Nucleus accumbens (tissue), 56 donors: ENCODE measurements at regions not wholly inside any gene's neighbourhood (a gene's known extent, or its start where the extent isn't known, plus 50 kb on each side); places are given as distances from the start of the nearest gene placed in this dataset.
A peak's percentile ranks its signal among the peaks of the same experiment; 100 is the strongest.
"Not testable (repeated sequence)": the region's sequence is repeated elsewhere in the genome, so short reads cannot be mapped to it uniquely, and the experiment has no call there.

ENCODE experiments used
- DNase-seq, 56 donors: peaks; one replicate each; lab custom pipeline; 2025; lab: John Stamatoyannopoulos, UW

GRCh38 chr9:106149956-106150355 lies 455.6 kb downstream of the TMEM38B start:
- DNase-seq: no peak

GRCh38 chr9:106156465-106156864 lies 462.1 kb downstream of the TMEM38B start:
- no peak for DNase-seq

DNA sequence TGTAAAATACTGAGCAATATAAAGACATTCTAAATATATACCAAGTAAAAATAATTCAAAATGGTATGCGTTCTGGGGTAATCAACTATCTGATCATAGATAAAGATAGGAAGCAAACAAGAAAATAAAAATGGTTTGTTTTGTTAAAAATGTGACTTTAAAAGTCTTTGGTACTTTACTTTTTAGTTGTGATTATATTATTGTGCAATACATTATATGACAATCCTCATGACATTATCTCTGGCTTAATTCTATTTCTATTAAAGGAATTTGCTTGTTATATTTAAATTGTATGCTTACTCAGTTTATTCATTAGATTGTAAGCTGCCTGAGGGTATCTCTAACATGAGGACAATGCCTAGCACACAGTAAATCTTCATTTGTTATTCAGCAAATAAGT lies 477.9 kb downstream of the TMEM38B start:
- no peak for DNase-seq

- no peak for DNase-seq
Observed at GRCh38 chr9:106174346-106174745, 480.0 kb downstream of the TMEM38B start.

- DNase-seq: peak in 13 of 56 donors; percentile 0 to 38 (median 6)
Observed at GRCh38 chr9:106177216-106177615, 482.9 kb downstream of the TMEM38B start.

GRCh38 chr9:106179191-106179590 lies 484.9 kb downstream of the TMEM38B start:
- DNase-seq: no peak

DNA sequence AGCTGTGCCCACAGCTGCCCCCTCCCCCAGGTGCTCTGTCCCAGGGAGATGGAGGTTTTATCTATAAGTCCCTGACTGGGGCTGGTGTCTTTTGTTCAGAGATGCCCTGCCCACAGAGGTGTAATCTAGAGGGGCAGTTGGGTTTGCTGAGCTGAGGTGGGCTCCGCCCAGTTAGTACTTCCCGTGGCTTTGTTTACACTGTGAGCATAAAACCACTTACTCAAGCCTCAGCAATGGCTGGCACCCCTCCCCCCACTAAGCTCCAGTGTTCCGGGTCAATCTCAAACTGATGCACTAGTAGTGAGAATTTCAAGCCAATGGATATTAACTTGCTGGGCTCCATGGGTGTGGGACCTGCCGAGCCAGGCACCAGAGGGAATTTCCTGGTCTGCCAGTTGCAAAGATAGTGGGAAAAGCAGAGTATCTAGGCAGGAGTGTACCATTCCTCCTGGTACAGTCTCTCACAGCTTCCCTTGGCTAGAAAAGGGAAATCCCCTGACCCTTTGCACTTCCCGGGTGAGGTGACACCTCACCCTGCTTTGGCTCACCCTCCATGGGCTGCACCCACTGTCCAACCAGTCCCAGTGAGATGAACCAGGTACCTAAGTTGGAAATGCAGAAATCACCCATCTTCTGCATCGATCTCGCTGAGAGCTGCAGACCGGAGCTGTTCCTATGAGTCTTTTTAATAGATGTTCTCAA lies 509.6 kb downstream of the TMEM38B start:
- not testable (repeated sequence) for DNase-seq

DNA sequence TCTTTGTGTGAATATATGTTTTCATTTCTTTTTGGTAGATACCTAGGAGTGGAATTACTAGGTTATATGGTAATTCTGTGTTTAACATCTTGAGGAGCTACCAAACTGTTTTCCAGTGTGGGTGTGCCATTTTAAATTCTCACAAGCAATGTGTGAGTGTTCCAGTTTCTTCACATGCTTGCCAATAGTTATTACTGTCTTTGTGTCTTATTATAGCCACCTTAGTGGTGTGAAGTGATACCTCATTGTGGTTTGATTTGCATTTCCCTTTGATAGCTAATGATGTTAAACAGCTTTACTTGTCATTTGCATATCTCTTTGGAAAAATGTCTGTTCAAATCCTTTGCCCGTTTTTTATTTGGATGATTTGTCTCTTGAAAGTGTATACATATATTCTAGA lies 513.0 kb downstream of the TMEM38B start:
- DNase-seq: no peak

GRCh38 chr9:106218427-106218826 lies 524.1 kb downstream of the TMEM38B start:
- no peak for DNase-seq

- no peak for DNase-seq
Observed at GRCh38 chr9:106218854-106219253, 524.5 kb downstream of the TMEM38B start.

DNA sequence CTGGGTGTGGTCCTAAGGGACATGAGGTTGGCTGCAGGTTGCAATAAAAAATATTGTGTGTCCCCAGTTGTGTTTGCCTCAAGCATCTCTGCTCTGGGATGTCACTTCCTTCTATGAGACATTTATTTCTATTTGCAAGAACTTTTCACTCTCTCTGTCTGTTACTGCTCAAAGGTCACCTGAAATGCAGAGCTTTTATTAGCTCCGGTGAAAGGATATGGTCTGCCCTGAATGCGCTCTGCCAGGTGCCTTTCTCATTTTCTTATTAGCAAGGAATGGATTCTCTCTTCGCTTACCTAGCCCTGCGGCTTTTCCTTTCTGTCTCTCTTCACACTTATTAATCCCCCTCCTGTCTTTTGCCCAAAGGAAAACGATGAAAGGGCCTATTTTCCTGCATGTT lies 526.1 kb downstream of the TMEM38B start:
- no peak for DNase-seq

- DNase-seq: peak in 24 of 56 donors; percentile 1 to 54 (median 16)
Observed at GRCh38 chr9:106228861-106229260, 534.5 kb downstream of the TMEM38B start.

DNA sequence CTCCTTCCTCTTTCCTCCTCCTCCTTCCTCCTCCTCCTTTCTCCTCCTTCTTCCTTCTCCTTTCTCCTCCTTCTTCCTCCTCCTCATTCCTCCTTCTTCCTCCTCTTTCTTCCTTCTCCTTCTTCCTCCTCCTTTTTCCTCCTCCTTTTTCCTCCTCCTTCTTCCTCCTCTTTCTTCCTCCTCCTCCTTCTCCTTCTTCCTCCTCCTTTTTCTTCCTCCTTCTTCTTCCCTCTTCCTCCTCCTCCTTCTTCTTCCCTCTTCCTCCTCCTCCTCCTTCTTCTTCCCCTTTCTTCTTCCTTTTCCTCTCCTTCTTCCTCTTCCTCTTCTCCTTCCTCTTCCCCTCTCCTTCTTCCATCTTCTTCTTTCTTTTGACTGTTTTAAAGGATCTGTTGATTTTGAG lies 538.8 kb downstream of the TMEM38B start:
- no peak for DNase-seq

- not testable (repeated sequence) for DNase-seq
Observed at GRCh38 chr9:106260908-106261307, 566.6 kb downstream of the TMEM38B start.

GRCh38 chr9:106277966-106278365 lies 583.6 kb downstream of the TMEM38B start:
- peak in 1 of 56 donors; percentile 5 for DNase-seq

GRCh38 chr9:106283769-106284168 lies 579.2 kb upstream of the ZNF462 start:
- no peak for DNase-seq

DNA sequence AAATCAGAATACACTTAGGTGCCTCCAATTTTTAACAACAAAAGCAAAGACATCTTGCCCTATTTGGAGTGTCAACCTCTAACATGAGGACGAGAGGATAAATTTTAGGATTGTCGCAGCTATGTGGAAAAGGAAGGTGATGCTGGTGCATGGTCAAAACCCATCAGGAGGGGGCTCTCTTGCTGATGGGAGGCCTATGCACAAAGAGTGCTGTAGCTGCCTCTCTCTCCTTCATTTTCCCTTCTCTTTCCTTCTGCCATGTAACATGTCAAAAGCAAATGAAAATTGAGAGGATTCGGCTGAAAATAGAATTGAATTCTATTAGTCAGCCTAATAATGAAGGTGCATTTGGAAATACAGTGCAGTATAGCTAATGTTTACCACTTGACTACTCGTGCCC lies 578.7 kb upstream of the ZNF462 start:
- DNase-seq: peak in 10 of 56 donors; percentile 1 to 32 (median 7)

GRCh38 chr9:106286249-106286648 lies 576.7 kb upstream of the ZNF462 start:
- peak in 29 of 56 donors; percentile 2 to 49 (median 25) for DNase-seq

DNA sequence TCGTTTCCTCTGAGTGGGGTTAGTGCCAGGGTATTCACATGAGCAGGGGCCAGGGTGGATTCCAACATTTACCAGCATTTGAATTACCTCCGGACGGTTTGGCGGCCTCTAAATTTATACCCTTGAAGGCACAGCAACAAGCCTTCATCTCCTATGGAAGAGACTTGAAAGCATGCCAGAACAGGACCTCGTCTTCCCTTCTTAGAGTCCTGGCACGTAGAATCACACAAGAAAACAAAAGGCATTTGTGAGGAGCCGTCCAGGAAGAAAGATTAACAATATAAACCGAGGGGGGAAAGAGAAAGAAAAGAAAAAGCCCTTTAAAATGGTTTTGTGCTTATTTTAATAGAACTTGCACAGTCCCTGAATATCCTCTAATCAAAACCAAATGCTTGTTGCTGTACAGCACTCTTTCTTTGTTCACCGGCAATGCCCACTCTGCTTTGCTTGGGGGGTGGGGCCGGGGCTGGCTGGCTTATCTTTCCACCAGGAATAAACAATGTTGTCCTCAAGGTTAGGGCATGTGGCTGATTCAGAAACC lies 575.8 kb upstream of the ZNF462 start:
- DNase-seq: peak in 21 of 56 donors; percentile 1 to 56 (median 16)

GRCh38 chr9:106287731-106288130 lies 575.2 kb upstream of the ZNF462 start:
- peak in 1 of 56 donors; percentile 15 for DNase-seq

GRCh38 chr9:106288689-106289088 lies 574.3 kb upstream of the ZNF462 start:
- no peak for DNase-seq

- no peak for DNase-seq
Observed at GRCh38 chr9:106291786-106292185, 571.2 kb upstream of the ZNF462 start.
